HEK293T (cell line): ENCODE measurements at regions not wholly inside any gene's neighbourhood (a gene's known extent, or its start where the extent isn't known, plus 50 kb on each side); places are given as distances from the start of the nearest gene placed in this dataset.

ENCODE experiments used
- ELF4 ChIP-seq: fragments of 450-650 bp; IDR thresholded peaks from 2 replicates; pipeline ENCODE4 v1.6.1; 2017; ENCODE audit warnings: antibody characterized with exemption
- FOXM1 ChIP-seq: fragments of 450-650 bp; IDR thresholded peaks from 2 replicates; pipeline ENCODE4 v1.6.1; 2017; ENCODE audit warnings: mild to moderate bottlenecking, borderline replicate concordance
- LEF1 ChIP-seq: fragments of 450-650 bp; IDR thresholded peaks from 2 replicates; pipeline ENCODE4 v1.6.1; 2017; ENCODE audit warnings: mild to moderate bottlenecking, borderline replicate concordance
- NFRKB ChIP-seq: fragments of 450-650 bp; IDR thresholded peaks from 2 replicates; pipeline ENCODE4 v1.6.1; 2016; ENCODE audit warnings: mild to moderate bottlenecking, moderate library complexity
- SP1 ChIP-seq: fragments of 450-650 bp; IDR thresholded peaks from 2 replicates; pipeline ENCODE4 v1.6.1; 2017
- TARDBP ChIP-seq: fragments of 450-650 bp; IDR thresholded peaks from 2 replicates; pipeline ENCODE4 v1.6.1; 2016

DNA sequence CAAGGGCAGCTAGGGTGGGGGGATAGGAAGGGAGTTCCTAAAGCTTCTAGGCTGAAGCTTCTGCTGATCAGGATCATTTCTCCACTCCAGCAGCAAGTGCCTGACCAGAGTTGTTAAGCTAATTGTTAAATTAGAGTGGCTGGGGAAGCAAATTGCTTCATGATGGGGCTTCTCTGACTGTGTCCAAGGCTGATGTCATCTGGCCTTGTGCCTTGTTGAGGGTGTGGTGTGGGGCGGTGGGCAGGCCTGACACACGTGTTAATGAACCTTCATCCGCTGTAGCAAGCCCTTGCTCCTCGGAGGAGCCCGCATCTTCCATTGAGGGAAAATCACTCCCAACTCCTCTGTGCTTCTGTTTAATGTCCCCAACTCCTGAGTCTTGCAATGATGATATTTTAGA is 84.3 kb upstream of the ROPN1 start:
- TF ChIP-seq TARDBP (no peak), LEF1 (no peak), NFRKB (no peak), FOXM1 (no peak), SP1 (no peak), ELF4 (no peak)
